Fibroblast of the aortic adventitia (primary cell): ENCODE measurements at regions not wholly inside any gene's neighbourhood (a gene's known extent, or its start where the extent isn't known, plus 50 kb on each side); places are given as distances from the start of the nearest gene placed in this dataset.
A peak's percentile ranks its signal among the peaks of the same experiment; 100 is the strongest.

Source experiments
- DNase-seq: peaks from one replicate; pipeline ENCODE4 v3.0.0-alpha.2; 2010; ENCODE audit warnings: low read depth
- H3K4me3 ChIP-seq: 2 replicates; pipeline ENCODE4 v1.5.1; 2011; ENCODE audit warnings: low read depth, mild to moderate bottlenecking, control low read depth, low read length, moderate library complexity
- CTCF ChIP-seq: IDR thresholded peaks from 2 replicates; pipeline ENCODE4 v1.5.1; 2011; ENCODE audit warnings: mild to moderate bottlenecking, low read length, control low read depth, inconsistent platforms; ENCODE audit not compliant: insufficient read depth

GRCh38 chr6:134381959-134382358 is 64.0 kb upstream of the SGK1 start:
- TF ChIP-seq CTCF, result no peak
- DNase-seq, result peak; percentile 14
- no peak overlapping the region for H3K4me3 ChIP-seq

- no peak for DNase-seq
- no peak for TF ChIP-seq CTCF
- H3K4me3 ChIP-seq, result no peak overlapping the region
Observed at GRCh38 chr6:134379599-134379998, 61.7 kb upstream of the SGK1 start.

- DNase-seq, result no peak
- TF ChIP-seq CTCF, result no peak
- no peak overlapping the region for H3K4me3 ChIP-seq
Observed at GRCh38 chr6:134379076-134379475, 61.2 kb upstream of the SGK1 start.

GRCh38 chr6:134378426-134378825 is 60.5 kb upstream of the SGK1 start:
- no peak for TF ChIP-seq CTCF
- DNase-seq, result no peak
- no peak overlapping the region for H3K4me3 ChIP-seq

GRCh38 chr6:134376785-134377184 is 58.9 kb upstream of the SGK1 start:
- H3K4me3 ChIP-seq, result no peak overlapping the region
- TF ChIP-seq CTCF, result no peak
- no peak for DNase-seq

GRCh38 chr6:134375220-134375580 is 57.3 kb upstream of the SGK1 start:
- DNase-seq, result no peak
- H3K4me3 ChIP-seq, result no peak overlapping the region
- no peak for TF ChIP-seq CTCF

- no peak overlapping the region for H3K4me3 ChIP-seq
- DNase-seq, result peak; percentile 86
- TF ChIP-seq CTCF, result no peak
Observed at GRCh38 chr6:134374491-134375219, 56.7 kb upstream of the SGK1 start.
